ENCODE measurements at regions not wholly inside any gene's neighbourhood (a gene's known extent, or its start where the extent isn't known, plus 50 kb on each side); places are given as distances from the start of the nearest gene placed in this dataset.

DNA sequence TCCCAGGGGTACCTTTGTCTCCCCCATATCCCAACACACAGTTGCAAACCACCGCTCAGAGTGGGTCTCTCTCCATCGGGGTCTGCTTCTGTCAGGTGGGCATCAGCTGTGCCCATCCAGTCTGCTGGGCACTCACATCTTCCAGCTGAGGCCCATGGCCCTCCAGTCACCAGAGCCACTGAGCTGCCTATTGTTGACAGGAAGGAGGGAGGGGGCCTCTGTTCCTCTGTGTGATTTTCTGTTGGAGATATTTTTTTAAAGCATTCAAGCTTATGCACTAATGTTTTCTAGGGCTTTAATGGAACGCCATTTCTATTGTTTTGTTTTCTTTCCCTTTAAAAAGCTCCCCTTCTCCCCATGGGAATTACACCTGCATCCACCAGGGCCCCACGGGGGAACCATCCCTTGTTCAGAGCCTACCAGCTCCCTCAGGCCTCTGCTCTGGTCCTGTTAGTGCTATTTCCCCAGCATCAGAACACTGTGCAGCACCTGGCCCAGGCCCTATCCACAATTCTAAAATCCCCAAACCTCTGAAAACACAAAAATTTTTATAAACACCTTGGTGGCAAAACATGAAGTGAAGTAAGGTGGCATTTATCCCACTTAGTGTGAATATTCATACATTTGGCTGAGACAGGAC, 326.2 kb downstream of the CD83 start:
- no peak overlapping the region for H3K27ac ChIP-seq (ENCODE audit: low read length)
- H3K27me3 ChIP-seq (replicated peaks; ENCODE audit: insufficient read depth, low read length), result no peaks in the 10 kb centered on the region
- no peak overlapping the region for H2AFZ ChIP-seq (ENCODE audit: low read length)
- no peaks in the 10 kb centered on the region for H3K9me2 ChIP-seq (replicated peaks; ENCODE audit: insufficient read depth, low read length)
- H3K4me1 ChIP-seq (ENCODE audit: low read length), result no peaks in the 10 kb centered on the region
- no peaks in the 10 kb centered on the region for H3F3A ChIP-seq (ENCODE audit: insufficient read depth, low read length)
- H3K9me3 ChIP-seq (replicated peaks; ENCODE audit: insufficient read depth, low read length), result no peaks in the 10 kb centered on the region
- no peak overlapping the region for H3K4me3 ChIP-seq (ENCODE audit: low read length)
- DNase-seq, result no peak
- H4K20me1 ChIP-seq (ENCODE audit: insufficient read depth, low read length), result no peaks in the 10 kb centered on the region
- no peak overlapping the region for H3K9ac ChIP-seq (ENCODE audit: low read length)
- H3K79me2 ChIP-seq (ENCODE audit: low read length), result no peaks in the 10 kb centered on the region
- no peak overlapping the region for H3K4me2 ChIP-seq (ENCODE audit: low read depth, low read length)
- H3K36me3 ChIP-seq (replicated peaks; ENCODE audit: insufficient read depth, low read length), result no peaks in the 10 kb centered on the region
- TF ChIP-seq, protein P1, sequence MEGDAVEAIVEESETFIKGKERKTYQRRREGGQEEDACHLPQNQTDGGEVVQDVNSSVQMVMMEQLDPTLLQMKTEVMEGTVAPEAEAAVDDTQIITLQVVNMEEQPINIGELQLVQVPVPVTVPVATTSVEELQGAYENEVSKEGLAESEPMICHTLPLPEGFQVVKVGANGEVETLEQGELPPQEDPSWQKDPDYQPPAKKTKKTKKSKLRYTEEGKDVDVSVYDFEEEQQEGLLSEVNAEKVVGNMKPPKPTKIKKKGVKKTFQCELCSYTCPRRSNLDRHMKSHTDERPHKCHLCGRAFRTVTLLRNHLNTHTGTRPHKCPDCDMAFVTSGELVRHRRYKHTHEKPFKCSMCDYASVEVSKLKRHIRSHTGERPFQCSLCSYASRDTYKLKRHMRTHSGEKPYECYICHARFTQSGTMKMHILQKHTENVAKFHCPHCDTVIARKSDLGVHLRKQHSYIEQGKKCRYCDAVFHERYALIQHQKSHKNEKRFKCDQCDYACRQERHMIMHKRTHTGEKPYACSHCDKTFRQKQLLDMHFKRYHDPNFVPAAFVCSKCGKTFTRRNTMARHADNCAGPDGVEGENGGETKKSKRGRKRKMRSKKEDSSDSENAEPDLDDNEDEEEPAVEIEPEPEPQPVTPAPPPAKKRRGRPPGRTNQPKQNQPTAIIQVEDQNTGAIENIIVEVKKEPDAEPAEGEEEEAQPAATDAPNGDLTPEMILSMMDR (IDR thresholded peaks at IDR 0.05; ENCODE audit: low read length), result no peak
- no peak for TF ChIP-seq EZH2 (optimal IDR thresholded peaks at IDR 0.05; ENCODE audit: low read depth, low read length)
- TF ChIP-seq EZH2phosphoT487 (IDR thresholded peaks at IDR 0.05; ENCODE audit: low read length), result no peak

DNA sequence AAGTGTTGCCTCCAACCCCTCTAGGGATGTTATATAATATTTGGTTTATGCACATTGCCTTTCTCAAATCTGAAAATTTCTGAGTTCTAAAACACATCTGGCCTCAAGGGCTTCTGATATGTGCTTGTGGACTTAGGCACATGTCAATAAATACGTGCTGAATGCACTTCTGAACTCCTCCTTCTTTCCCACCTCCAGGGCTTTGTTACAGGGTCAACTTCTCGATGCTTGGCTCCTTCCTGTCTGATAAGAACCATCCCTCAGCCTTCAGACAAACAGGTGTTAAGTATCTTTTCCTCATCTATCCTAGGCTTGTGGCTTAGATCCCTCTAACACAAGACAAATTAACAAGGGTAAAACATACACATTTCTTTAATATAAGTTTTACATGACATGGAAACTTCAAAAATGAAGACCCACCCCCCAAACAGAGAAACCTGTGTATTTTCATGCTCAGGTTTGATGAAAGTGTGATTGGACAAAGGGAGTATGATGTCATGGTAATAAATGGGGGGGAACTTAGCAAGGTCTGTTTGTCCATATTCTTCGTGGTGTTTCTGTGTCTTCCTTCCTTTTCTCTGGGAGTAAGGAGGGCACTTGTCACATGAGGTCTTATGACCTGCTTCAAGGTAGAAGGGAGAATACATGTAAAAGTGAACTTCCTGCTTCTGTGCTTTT, 326.9 kb downstream of the CD83 start:
- Histone ChIP-seq H3K27me3 (replicated peaks; ENCODE audit: insufficient read depth, low read length) (no peaks in the 10 kb centered on the region), H3K27ac (ENCODE audit: low read length) (no peak overlapping the region), H3K9me2 (replicated peaks; ENCODE audit: insufficient read depth, low read length) (no peaks in the 10 kb centered on the region), H4K20me1 (ENCODE audit: insufficient read depth, low read length) (no peaks in the 10 kb centered on the region), H3K79me2 (ENCODE audit: low read length) (no peaks in the 10 kb centered on the region), H2AFZ (ENCODE audit: low read length) (no peak overlapping the region), H3K9me3 (replicated peaks; ENCODE audit: insufficient read depth, low read length) (no peaks in the 10 kb centered on the region), H3K4me1 (ENCODE audit: low read length) (no peaks in the 10 kb centered on the region), H3K9ac (ENCODE audit: low read length) (no peak overlapping the region), H3F3A (ENCODE audit: insufficient read depth, low read length) (no peaks in the 10 kb centered on the region), H3K36me3 (replicated peaks; ENCODE audit: insufficient read depth, low read length) (no peaks in the 10 kb centered on the region), H3K4me3 (ENCODE audit: low read length) (no peak overlapping the region), H3K4me2 (ENCODE audit: low read depth, low read length) (no peak overlapping the region)
- no peak for DNase-seq
- TF ChIP-seq EZH2phosphoT487 (IDR thresholded peaks at IDR 0.05; ENCODE audit: low read length) (no peak), EZH2 (optimal IDR thresholded peaks at IDR 0.05; ENCODE audit: low read depth, low read length) (no peak)
- TF ChIP-seq, protein P1 (IDR thresholded peaks at IDR 0.05; ENCODE audit: low read length), result no peak

DNA sequence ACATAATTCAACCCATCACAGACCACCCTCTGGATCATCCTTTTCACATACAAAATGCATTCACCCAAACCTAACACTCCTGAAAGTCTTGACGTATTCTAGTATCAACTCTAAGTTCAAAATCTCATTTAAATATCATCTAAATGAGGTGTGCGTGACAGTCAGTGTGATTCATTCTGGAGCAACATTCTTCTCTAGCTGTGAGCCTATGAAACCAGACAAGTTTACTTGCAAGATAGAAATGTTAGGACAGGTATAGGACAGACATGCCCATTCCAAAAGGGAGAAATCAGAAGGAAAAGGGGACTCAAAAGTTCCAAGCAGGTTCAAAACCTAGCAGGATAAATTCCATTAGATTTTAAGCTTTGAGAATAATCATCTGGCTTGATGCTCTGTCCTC, 329.7 kb downstream of the CD83 start:
- H3K9me3 ChIP-seq (replicated peaks; ENCODE audit: insufficient read depth, low read length), result no peaks in the 10 kb centered on the region
- no peak overlapping the region for H3K4me2 ChIP-seq (ENCODE audit: low read depth, low read length)
- no peaks in the 10 kb centered on the region for H4K20me1 ChIP-seq (ENCODE audit: insufficient read depth, low read length)
- no peak for DNase-seq
- no peaks in the 10 kb centered on the region for H3K27me3 ChIP-seq (replicated peaks; ENCODE audit: insufficient read depth, low read length)
- H3F3A ChIP-seq (ENCODE audit: insufficient read depth, low read length), result no peaks in the 10 kb centered on the region
- H3K9ac ChIP-seq (ENCODE audit: low read length), result no peak overlapping the region
- H3K79me2 ChIP-seq (ENCODE audit: low read length), result no peaks in the 10 kb centered on the region
- TF ChIP-seq EZH2phosphoT487 (IDR thresholded peaks at IDR 0.05; ENCODE audit: low read length) (no peak), EZH2 (optimal IDR thresholded peaks at IDR 0.05; ENCODE audit: low read depth, low read length) (no peak)
- TF ChIP-seq, protein P1 (IDR thresholded peaks at IDR 0.05; ENCODE audit: low read length), result no peak
- no peak overlapping the region for H3K27ac ChIP-seq (ENCODE audit: low read length)
- H3K4me1 ChIP-seq (ENCODE audit: low read length), result no peaks in the 10 kb centered on the region
- no peak overlapping the region for H3K4me3 ChIP-seq (ENCODE audit: low read length)
- no peaks in the 10 kb centered on the region for H3K9me2 ChIP-seq (replicated peaks; ENCODE audit: insufficient read depth, low read length)
- H2AFZ ChIP-seq (ENCODE audit: low read length), result no peak overlapping the region
- H3K36me3 ChIP-seq (replicated peaks; ENCODE audit: insufficient read depth, low read length), result no peaks in the 10 kb centered on the region

All from MM.1S (cell line).